AG08396 (cell line): ENCODE measurements at regions not wholly inside any gene's neighbourhood (a gene's known extent, or its start where the extent isn't known, plus 50 kb on each side); places are given as distances from the start of the nearest gene placed in this dataset.

ENCODE experiments used
- DNase-seq: peaks from one replicate; pipeline ENCODE4 v3.0.0; 2012; ENCODE audit warnings: low spot score, mixed read lengths

DNA sequence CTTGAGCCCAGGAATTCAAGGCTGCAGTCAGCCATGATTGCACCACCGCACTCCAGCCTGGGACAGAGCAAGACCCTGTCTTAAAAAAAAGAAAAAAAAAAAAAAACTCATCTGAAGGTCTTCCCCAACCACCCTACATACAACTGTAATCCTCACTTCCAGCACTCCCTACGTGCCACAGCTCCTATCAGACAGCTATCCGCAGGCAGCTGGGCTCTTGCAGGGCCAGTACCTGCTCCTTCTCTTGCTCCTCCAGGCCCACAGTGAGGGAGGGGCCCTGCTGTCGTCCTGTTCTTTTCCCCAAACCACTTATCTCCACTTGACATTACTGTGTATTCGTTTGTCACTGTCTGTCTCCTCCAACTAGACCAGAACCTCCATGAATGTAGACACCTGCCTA, 156.1 kb upstream of the NECTIN1 start:
- DNase-seq: no peak

DNA sequence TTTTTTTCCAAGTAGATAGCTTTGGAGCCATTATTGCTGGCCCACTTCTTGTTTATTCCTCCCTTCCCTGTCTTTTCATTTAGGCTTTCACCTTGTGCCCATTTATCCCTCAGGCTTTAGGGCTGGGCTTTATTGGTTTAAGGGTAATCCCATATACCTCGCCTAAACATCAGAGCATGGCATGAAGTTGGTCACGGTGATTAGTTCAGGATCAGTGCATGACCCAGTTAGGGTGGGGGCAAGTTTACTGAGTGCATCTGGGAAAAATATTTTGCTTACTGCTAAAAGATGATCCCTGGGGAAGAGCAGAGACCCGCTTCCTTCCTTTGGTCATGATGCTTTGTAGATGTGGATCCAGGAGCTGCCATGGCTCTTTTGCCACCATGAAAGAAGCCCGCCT, 153.3 kb upstream of the NECTIN1 start:
- DNase-seq: no peak

DNA sequence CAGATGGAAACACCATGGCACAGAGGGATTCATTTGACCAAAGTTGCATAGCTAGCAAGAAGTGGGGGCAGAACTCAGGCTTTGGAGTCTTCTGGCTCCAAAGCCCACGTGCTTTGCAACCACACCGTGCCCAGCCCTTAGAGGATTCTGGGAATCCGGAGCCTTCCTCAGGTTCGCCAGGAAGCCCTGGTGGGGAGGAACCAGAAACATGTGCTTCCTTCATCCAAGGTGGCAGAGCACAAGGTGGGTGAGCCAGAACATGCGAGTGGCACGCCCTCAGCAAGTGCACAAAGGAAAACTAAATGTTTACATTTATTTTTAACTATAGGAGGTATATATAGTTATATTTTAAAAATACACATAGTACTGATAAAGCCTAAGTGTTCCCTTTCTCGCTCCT, 151.9 kb upstream of the NECTIN1 start:
- no peak for DNase-seq

DNA sequence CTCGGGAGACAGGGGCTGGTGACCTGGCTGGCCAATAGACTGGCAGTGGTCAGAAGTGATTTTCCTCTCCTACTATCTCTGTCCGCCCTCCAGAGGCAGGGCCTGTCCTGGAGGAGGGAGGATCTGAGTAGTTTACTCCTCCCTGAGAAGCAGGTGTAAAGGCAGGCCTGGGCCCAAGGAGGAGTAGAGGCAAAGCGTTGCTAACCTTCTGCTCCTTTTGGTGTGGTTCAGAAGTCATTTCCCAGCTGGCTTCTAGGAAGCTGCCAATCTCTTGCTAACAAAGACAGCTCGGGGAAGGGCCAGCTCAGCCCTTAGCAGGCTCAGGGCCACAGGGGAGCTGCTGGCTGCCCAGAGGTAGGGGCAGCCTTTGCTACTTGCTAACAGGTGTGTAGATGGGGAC, 151.1 kb upstream of the NECTIN1 start:
- DNase-seq: no peak

DNA sequence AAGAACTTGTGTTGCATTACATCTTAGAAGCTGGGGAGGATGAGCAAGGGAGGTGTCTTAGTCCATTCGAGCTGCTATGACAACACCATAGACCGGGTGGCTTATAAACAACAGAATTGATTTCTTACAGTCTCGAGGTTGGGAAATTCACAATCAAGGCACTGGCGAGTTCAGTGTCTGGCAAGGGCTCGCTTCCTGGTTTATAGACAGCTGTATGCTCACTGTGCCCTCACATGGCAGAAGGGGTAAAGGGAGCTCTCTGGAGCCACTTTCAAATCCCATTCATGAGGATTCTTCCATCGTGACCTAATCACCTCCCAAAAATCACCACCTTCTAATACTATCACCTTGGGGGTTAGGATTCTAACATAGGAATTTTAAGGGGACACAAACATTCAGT, 150.0 kb upstream of the NECTIN1 start:
- no peak for DNase-seq

DNA sequence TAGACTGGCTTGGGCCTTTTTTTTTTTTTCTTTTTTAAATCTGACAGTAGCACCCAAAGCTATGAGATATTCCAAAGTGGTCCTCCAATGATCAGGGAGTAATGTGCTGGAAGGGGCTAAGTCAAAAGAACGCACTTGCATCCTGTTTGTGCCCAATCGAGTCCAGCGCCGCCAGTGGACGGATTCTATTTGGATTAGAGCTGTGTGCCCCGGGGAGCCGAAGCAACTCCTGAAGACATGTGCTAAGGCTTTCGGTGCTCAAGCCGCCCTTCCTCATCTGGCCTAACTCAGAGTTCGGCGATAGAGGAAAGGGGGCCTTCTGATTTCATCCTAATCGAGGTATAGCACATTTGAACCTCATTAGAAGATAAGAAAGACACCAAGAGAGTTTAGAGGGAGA, 147.8 kb upstream of the NECTIN1 start:
- no peak for DNase-seq

DNA sequence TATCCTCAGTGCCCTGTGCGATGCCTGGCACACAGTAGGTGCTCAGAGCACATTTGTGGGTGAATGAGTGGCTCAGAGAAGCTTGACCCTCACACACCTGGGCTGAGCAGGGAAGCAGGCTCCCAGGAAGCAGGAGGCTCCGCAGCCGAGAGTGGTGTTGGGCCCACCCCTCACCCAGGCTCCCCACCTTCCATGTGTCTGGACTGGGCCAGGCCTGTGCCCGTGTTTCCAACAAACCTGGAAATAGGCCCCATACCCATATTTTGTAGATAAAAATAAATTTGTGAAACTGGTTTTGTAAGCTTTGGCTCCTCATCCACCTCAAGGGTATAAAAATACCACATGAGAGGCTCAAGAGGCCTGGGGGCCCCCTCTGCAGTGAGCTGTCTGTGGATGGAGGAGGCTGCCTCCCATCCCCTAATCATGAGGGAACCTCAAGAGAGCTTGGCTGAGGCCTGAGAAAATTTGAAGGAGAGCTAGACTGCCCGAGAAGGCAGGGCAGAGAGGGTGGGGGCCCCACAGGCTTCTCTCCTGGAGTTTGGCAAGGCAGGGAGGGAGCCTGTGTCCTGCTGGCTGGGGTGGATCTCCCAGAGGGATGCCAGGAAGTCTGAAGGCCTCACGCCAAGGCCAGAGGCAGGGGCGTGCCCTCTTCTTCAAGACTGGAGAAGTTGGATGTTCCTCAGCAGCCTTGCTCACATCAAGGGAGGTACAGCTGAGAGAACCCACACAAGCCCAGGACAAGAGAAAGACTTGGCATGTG, 147.0 kb upstream of the NECTIN1 start:
- DNase-seq: no peak

DNA sequence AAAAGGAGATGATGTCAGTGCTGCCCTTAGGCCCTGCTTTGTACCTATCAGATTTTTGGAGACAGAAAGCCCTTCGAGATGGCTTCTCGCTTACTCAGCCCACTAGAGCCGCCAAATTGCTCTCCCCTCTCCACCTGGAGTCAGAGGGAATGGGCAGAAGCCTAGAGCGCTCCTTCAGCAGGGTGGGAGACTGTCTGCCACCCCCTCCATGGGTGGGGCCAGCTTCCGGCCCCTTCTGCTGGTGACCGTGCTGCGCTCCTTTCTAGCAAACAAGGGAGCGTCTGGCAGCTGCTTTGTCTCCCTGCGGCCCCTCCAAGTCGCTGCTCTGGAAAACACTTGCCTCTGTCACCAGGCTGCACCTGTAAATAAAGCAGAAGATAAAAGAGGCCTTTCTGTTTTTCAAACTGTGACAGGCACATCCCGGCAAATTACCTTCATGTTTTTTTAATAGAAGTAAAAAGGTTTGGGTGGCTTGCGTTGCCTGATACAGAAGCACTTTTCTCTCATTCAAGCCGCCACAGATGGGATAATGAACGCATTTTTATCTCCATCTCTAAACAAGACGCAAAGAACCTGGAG, 145.7 kb upstream of the NECTIN1 start:
- no peak for DNase-seq

DNA sequence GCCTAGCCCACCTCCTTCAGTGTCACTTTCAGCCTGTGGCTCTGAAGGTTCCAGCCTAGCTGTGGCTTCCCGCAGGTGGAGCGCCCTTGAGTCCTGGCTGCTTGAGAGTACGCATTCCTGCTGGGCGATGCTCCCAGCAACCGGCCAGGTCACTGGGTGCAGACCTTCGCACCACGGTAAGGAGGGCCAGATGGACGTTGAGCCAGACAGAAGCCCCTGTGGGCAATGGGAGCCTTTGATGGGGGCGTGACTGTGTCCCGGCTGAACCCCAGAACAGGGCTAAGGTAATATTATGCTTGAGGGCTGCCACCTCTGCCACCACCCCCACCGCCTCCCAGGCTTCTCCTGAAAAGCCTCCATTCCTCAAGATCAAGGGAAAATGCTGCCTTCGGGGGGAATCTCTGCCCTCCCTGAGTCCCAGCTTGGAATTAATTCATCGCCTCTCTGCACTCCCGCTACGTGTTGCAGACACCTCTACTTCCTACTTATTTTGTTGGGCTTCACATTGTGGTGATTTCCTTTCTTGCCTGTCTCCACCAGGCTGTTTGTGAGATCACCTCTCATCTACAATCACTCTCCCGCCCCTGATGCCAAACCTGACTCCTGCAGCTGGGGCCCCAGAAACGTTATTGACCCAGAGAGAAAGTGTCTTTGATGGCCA, 144.9 kb upstream of the NECTIN1 start:
- DNase-seq: no peak

DNA sequence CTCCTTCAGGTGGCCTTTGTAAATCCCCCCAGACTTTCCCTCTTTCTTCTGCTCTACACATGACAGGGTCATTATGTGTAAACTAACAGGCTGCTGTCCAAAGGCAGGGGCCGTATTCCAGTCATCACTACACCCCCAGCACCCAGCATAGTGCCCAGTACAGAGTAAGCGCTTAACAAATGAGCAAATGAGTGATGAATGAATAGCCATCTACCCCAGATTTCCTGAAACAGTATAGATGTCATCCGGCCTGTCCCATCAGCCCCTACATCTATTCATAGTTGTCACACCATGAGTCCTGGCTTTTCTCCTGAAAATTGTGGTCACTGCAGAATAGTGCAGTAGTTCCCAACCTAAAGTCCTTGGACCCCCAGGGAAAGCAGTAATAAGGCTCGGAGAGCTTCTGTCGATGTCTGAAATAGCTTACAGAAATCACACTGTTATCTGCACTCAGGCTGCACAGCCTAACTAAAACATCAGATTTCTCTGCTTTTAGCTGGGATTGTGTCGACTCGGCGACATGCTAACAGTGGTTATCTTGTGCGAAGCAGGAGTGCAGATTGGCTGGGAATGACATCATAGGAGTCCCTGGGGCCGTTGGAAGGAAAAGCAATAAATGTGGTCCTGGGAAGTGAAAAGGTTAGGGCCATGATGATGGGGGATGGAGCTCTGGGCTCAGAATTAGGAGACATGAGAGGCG, 143.8 kb upstream of the NECTIN1 start:
- no peak for DNase-seq

DNA sequence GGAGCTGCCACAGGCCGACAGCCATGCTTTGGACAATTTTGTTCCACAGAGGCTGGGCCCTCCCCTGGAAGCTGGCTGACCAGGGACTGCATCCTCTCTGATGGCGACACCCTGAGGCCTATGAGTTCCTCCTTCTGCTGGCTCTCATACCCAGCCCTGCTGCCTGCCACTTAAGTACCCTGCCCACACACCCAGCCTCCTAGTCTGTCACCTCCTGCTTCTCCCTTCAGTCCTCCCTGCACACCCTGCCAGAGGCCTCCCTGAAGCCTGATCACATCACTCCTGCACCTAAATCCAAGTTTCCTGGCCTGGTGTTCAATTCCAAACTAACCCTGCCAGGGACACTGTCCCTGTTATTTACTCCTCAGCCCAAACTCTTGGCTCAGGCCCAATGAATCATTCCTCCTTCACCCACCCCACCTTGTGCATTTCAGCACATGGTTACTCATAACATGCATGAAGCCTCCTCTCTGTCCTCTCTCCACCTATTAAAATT, 136.7 kb upstream of the NECTIN1 start:
- DNase-seq: no peak

DNA sequence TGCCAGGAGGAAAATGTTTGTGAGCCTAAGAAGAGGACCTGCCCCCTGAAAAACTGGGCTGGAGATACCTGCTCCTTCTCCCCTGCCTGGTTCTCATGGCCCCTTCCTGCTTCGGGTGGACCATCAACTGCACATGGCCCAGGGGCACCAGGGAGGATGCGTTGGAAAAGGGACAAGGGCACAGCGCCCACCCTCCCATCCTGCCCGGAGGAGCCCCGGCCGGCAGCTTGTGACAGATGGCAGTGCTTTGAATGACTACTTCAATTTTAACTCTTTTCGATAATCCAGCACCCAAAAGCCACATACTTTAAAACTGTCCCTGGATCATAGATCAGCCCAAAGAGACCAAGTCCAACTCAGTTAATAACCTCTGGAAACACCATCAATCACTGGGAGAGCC, 135.8 kb upstream of the NECTIN1 start:
- DNase-seq: no peak

DNA sequence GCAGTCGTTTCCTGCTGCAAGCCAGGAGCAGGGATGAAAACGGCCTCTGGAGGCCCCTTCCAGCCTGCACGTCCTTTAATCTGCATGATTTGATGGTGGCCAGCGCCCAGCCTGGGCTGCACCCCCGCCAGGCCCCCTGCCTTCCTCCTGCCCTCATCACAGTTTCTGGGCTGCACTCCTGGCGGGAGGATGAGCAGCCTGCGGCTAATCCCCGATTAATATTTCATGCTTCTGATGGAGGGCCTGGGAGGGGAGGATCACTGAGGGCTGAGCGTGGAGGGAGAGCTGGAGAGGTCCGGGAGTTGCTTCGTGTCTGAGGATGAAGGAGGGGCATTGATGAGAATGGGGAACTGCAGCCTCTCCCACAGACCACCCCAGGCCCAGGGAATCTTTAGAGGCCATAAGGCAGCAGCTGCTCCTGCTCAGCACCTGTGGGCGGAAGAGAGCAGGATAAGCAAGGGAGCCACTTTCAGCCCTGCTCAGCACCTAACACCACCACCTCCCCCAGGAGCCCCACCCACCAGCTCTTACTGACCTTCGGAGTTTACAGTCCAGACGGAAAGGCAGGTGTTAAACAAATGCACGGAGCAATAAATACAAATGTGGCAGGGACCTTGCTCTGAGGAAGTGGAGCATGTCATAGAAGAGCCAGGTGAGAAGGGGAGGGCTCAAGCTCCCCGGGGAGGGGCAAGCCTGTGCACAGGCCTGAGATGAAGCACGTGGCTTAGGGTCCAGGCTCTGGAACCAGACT, 135.0 kb upstream of the NECTIN1 start:
- DNase-seq: no peak

DNA sequence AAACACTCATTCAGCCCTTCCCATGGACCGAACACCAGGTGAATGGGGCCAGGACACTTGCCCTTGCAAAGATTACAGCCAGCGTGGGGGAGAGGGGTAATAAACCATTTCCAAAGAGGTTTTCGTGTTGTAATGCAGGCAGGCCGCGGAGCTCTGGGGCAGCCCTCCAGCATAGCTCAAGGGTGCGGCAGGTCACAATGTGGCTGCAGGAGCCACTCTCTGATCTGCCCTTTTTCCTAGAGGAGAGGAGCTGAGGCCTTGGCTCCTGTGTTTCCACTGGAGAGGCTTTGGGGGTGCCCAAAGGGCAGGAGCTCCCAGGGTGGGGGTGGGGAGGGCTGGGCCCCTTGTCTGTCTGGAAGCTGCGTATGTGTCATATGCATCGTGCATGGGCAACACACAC, 134.2 kb upstream of the NECTIN1 start:
- DNase-seq: no peak

DNA sequence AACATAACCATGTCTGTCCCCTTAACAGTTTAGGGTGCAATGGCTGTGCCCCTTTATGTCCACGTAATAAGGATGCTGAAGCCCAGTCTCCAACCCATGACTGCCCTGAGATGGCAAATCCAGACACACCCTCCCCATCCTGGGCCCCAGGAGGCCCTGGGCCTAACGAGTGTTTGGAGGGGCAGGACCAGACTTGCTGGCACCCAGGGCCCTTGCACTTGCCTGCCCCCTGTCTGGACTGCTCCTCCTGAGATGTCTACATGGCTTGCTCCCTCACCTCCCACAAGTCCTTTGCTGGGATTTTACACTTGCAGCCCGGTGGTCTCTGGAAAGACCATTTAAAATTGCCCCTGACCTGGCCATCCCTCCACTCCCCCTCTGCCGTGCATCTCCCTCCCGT, 132.2 kb upstream of the NECTIN1 start:
- no peak for DNase-seq

DNA sequence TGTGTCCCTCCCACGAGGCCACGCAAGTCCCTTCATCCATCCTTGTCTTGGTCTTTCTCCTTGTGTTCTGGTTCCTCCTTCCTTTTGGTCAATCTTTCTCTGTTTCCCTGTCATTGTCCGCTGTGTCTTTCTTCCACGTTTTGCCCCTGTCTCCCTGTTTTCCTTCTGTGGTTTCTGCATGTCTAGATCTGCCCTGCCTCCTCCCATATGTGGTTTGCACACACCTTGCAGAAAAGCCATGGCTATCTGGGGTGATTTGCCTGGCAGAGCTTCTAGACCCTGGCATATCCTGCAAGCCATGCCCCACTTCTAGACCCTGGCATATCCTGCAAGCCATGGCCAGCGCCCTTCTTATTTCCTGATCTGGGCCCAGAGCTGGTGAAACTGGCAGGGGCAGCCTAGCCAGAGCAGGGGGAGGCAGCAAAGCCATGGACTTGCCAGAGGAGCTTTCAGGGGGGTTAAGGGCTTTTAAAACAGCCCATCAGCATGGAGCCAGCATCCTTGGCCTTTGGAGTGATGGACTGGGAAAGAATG, 131.6 kb upstream of the NECTIN1 start:
- no peak for DNase-seq

DNA sequence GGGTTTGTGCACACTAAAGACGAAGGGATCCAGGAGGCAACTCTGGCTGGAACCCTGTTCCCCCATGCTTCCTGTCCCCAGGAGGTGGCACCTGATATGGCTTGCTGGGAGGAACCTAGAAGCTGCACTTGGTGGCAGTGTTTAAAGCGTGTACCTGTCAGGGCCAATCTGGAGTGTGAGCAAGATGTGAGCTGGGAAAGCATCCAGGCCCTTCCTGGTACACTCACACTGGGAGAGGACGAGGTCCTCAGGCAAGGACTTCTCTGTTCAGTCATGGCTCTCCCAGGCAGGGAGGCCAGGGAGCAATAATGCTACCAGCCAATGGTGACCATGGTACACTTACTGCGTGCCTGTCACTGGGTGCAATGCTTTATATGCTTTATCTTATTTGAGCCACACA, 130.7 kb upstream of the NECTIN1 start:
- no peak for DNase-seq

DNA sequence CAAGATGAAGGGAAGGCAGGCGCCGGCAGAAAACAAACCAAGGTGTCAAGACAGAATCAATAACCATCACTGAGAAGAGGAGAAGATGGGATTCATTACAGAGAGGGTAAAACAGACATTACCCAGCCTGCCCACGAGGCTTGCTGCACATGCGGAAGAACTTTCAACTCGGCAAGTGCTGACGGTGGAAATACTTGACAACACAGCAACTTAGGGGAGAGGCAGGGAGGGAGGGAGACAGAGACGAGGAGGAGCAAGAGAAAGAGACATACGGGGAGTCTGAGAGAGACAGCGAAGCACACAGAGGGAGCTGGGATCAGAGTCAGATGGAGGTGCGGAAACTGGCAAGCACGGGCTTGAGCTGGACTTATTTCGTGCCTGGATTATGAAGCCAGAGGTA, 129.3 kb upstream of the NECTIN1 start:
- DNase-seq: no peak

DNA sequence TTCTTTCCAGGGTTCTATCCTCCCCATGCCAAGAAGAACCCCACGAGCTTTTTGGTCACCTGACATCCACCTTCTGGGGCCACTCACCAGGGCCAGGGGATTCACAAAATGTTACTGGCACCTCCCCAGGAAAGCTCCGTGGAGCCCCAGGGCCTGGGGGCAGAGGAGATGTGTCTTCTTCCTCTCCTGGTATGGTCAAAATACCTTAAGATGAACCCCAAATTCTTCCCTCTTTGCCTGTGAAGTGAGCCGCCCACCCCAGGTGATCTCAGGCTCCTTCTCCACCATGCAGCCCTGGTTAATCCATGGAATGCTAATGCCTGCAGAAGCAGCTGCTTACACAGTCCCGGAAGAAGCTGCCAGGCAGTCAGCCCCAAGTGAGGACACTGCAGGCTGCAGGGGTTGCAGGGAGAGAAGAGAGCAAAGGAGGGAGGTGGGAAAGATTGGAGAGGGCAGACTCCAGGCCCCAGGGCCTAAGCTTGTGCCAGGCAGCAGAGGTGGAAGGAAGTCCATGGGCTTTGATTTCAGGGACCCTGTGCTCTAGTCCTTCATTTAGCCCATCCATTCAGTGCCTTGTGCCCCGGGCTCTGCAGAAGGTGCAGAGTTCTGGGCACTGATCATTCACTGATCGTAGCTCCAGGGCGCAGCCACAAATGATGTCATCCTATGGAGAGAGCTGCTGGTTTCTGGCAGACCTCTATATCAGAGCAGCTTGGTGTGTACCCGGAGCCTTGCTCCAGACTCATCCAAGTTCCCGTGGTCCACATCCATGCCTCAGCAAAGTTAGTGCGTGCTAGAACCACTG, 127.9 kb upstream of the NECTIN1 start:
- DNase-seq: no peak

DNA sequence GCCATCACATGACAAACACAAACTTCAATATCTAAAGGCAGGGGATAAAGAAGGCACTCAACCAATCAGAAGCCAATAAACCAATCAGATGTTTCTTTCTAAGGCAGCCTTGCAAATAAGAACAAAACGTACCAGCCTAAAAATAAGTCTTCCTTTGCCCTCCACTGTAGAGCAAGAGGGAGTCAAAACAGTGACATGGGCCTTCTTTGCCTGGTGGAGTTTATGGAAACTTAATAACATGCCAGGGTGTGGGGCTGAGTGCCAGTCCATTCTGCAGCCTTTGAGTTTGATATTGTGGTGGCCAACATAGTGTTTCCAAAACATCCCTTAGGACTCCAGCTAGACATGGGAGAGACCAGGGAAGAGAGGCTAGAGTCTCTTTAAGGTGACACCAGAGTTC, 126.1 kb upstream of the NECTIN1 start:
- no peak for DNase-seq

DNA sequence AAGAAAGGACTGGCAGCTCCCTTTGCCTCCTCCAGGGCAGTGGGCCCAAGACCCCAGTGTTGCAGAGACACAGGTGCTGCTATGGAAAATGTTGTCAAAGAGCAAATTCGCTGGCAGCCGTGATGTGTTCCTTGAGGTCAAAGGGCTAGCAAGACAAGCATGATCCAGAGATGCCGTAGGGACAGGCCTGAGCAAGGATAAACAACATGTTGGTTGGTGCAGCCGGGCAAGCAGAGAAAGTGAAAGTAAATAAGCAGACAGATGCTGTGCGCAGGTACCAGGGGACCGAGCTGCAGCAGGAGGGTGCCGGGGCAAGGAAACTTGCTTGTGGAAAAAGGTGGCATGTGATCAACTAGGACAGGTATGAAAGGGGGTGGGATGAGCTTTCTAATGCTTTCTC, 125.5 kb upstream of the NECTIN1 start:
- no peak for DNase-seq
